HFFc6 (cell line): ENCODE measurements at regions not wholly inside any gene's neighbourhood (a gene's known extent, or its start where the extent isn't known, plus 50 kb on each side); places are given as distances from the start of the nearest gene placed in this dataset.

Experiments
- DNase-seq: peaks from one replicate; pipeline ENCODE4 v3.0.0-alpha.2; 2018
- H3K27ac Mint-ChIP-seq: 2 replicates; pipeline ENCODE4 v1.8.0; 2020; ENCODE audit warnings: mild to moderate bottlenecking, mixed read lengths
- H3K27me3 Mint-ChIP-seq: 2 replicates; pipeline ENCODE4 v1.8.0; 2021; ENCODE audit warnings: mild to moderate bottlenecking, moderate library complexity, mixed read lengths; ENCODE audit not compliant: insufficient read depth
- H3K36me3 Mint-ChIP-seq: 2 replicates; pipeline ENCODE4 v1.8.0; 2021; ENCODE audit warnings: low read depth, mixed read lengths
- H3K4me1 Mint-ChIP-seq: 2 replicates; pipeline ENCODE4 v1.8.0; 2020; ENCODE audit warnings: low read depth, mixed read lengths
- H3K4me3 Mint-ChIP-seq: 2 replicates; pipeline ENCODE4 v1.8.0; 2020; ENCODE audit warnings: mild to moderate bottlenecking, moderate library complexity, mixed read lengths
- H3K9me3 Mint-ChIP-seq: 2 replicates; pipeline ENCODE4 v1.8.0; 2020; ENCODE audit warnings: mild to moderate bottlenecking, mixed read lengths
- CTCF ChIP-seq: fragments of 200-600 bp; sonication (generic); IDR thresholded peaks from 2 replicates; pipeline ENCODE4 v1.5.0; 2021; ENCODE audit warnings: antibody characterized with exemption, mild to moderate bottlenecking

GRCh38 chr7:52920977-52921376 lies 114.5 kb upstream of the POM121L12 start:
- Mint-ChIP-seq H3K4me1 (no peaks in the 10 kb centered on the region), H3K4me3 (no peak overlapping the region), H3K36me3 (no peaks in the 10 kb centered on the region), H3K9me3 (peaks cover 15% of the 10 kb centered on the region), H3K27me3 (no peaks in the 10 kb centered on the region; the same call in 1 of the 2 replicates), H3K27ac (no peak overlapping the region)
- DNase-seq, result no peak
- no peak for TF ChIP-seq CTCF

- Mint-ChIP-seq H3K27ac (no peak overlapping the region), H3K4me1 (no peaks in the 10 kb centered on the region), H3K4me3 (no peak overlapping the region), H3K36me3 (no peaks in the 10 kb centered on the region), H3K9me3 (peaks cover 12% of the 10 kb centered on the region), H3K27me3 (no peaks in the 10 kb centered on the region; the same call in 1 of the 2 replicates)
- no peak for DNase-seq
- peak; percentile 50; the same call in 1 of the 2 replicates for TF ChIP-seq CTCF
These were observed 117.4 kb upstream of the POM121L12 start for GRCh38 chr7:52917982-52918578.

DNA sequence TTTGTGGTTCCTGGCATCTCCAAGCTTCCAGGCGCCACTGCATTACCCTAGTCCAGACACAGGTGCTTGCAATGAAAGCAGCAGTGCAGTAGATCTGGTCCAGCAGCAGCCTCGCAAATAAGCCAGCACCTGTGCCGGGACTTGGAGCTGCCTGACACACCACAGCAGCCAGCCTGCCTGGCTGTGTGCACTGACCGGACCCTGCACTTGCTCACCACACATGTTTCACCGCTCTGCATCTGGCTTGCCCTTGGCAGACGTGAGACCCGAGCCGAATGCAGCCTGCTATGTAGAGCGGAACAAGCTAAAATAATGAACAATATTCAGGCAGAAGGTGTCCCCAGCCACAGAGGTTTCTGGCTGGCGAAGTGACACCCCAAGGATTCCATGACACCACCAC lies 123.6 kb upstream of the POM121L12 start:
- peaks cover 19% of the 10 kb centered on the region for H3K9me3 Mint-ChIP-seq
- DNase-seq, result no peak
- no peak for TF ChIP-seq CTCF
- H3K27ac Mint-ChIP-seq, result no peak overlapping the region
- H3K4me3 Mint-ChIP-seq, result no peak overlapping the region
- no peaks in the 10 kb centered on the region for H3K27me3 Mint-ChIP-seq
- H3K4me1 Mint-ChIP-seq, result no peaks in the 10 kb centered on the region
- H3K36me3 Mint-ChIP-seq, result no peaks in the 10 kb centered on the region

GRCh38 chr7:52911326-52911725 lies 124.1 kb upstream of the POM121L12 start:
- DNase-seq, result no peak

DNA sequence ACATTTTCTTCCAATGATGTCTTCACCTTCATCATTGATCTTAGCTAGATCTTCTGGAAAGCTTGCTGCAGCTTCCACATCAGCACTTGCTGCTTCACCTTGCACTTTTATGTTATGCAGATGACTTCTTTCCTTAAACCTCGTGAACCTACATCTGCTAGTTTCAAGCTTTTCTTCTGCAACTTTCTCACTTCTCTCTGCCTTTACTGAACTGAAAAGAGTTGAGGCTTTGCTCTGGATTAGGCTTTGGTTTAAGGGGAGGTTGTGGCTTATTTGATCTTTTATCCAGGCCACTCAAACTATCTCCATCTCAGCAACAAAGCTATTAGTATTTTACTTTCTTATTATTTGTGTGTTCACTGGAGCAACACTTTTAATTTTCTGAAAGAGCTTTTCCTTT lies 125.5 kb upstream of the POM121L12 start:
- Mint-ChIP-seq H3K9me3 (peaks cover 19% of the 10 kb centered on the region), H3K27ac (no peak overlapping the region), H3K4me1 (no peaks in the 10 kb centered on the region), H3K4me3 (no peak overlapping the region), H3K36me3 (no peaks in the 10 kb centered on the region), H3K27me3 (no peaks in the 10 kb centered on the region)
- DNase-seq, result no peak
- TF ChIP-seq CTCF, result no peak

More at GRCh38 chr7:52911326-52911725, 124.1 kb upstream of the POM121L12 start:
- H3K4me3 Mint-ChIP-seq, result no peak overlapping the region
- no peaks in the 10 kb centered on the region for H3K4me1 Mint-ChIP-seq
- no peak for TF ChIP-seq CTCF
- no peak overlapping the region for H3K27ac Mint-ChIP-seq
- no peaks in the 10 kb centered on the region for H3K27me3 Mint-ChIP-seq
- H3K9me3 Mint-ChIP-seq, result peaks cover 19% of the 10 kb centered on the region
- H3K36me3 Mint-ChIP-seq, result no peaks in the 10 kb centered on the region
